Endothelial cell of umbilical vein (primary cell): ENCODE measurements at regions not wholly inside any gene's neighbourhood (a gene's known extent, or its start where the extent isn't known, plus 50 kb on each side); places are given as distances from the start of the nearest gene placed in this dataset.

Source experiments
- BruUV-seq: library from RNA; stranded (reverse); fragments of 400-500 nt; replicated peaks from 2 replicates; lab custom pipeline; 2021; lab: Mats Ljungman, UMichigan
- CTCF ChIA-PET: fragments of 300-600, 350-600 bp; sonication (Branson Sonifier 250); formaldehyde crosslinking; loops from one replicate; lab custom pipeline; 2021; ENCODE audit warnings: antibody characterized with exemption, inconsistent platforms; lab: Charles Lee
- POLR2A ChIA-PET: fragments of 300-600, 350-600 bp; sonication (Branson Sonifier 250); formaldehyde crosslinking; loops from one replicate; lab custom pipeline; 2021; ENCODE audit warnings: antibody characterized with exemption, inconsistent platforms; lab: Charles Lee
- DNase-seq: peaks from one replicate; pipeline ENCODE4 v3.0.0-alpha.2; 2011; ENCODE audit warnings: low read depth, low spot score
- FAIRE-seq: peaks from 2 replicates; lab custom pipeline; 2011; peaks lifted over from hg19 to GRCh38; lab: Jason Lieb, UNC
- H2AFZ ChIP-seq: 2 replicates; pipeline ENCODE4 v1.6.0; 2012; ENCODE audit warnings: low read depth, low read length, control low read depth, inconsistent platforms
- H3K27ac ChIP-seq: 2 replicates; pipeline ENCODE4 v1.5.1; 2011; ENCODE audit warnings: low read depth, mild to moderate bottlenecking, control low read depth, low read length, moderate library complexity; ENCODE audit not compliant: insufficient read depth
- H3K27me3 ChIP-seq, 2 experiments: 2 replicates each; pipeline versions ENCODE4 v1.6.0 to v1.6.1; 2011; ENCODE audit warnings: low read length in 2 of 2, mixed read lengths in 1 of 2; ENCODE audit not compliant: control insufficient read depth in 2 of 2, insufficient read depth in 2 of 2
- H3K36me3 ChIP-seq, 2 experiments: 2 replicates in 1 of 2; 3 replicates in 1 of 2; pipeline ENCODE4 v1.5.1; 2011; ENCODE audit warnings: low read length in 2 of 2, mild to moderate bottlenecking in 1 of 2, moderate library complexity in 1 of 2; ENCODE audit not compliant: control insufficient read depth in 2 of 2, insufficient read depth in 2 of 2; ENCODE audit errors: extremely low read depth in 1 of 2
- H3K4me1 ChIP-seq: 3 replicates; pipeline ENCODE4 v1.5.1; 2011; ENCODE audit warnings: mild to moderate bottlenecking, low read length; ENCODE audit not compliant: control insufficient read depth, insufficient read depth; ENCODE audit errors: extremely low read depth
- H3K4me2 ChIP-seq: 2 replicates; pipeline ENCODE4 v1.6.1; 2011; ENCODE audit warnings: low read length, control low read depth, mixed read lengths; ENCODE audit not compliant: insufficient read depth
- H3K4me3 ChIP-seq, 3 experiments: fragments of 200-600 bp in 1 of 3; sonication (generic), shearing (Covaris generic) in 1 of 3; replicated peaks in 1 of 3; 2 replicates each; pipeline ENCODE4 v1.5.1; 2011 to 2016; ENCODE audit warnings: control low read depth in 3 of 3, low read length in 3 of 3, mild to moderate bottlenecking in 2 of 3, inconsistent platforms in 1 of 3, low read depth in 1 of 3, moderate library complexity in 1 of 3; ENCODE audit not compliant: insufficient read depth in 1 of 3
- H3K79me2 ChIP-seq: 2 replicates; pipeline ENCODE4 v1.6.0; 2012; ENCODE audit warnings: low read length, inconsistent platforms; ENCODE audit not compliant: control insufficient read depth, insufficient read depth
- H3K9ac ChIP-seq: replicated peaks from 2 replicates; pipeline ENCODE3; 2011; ENCODE audit warnings: low read length, control low read depth; ENCODE audit not compliant: insufficient read depth; ENCODE audit errors: extremely low read depth
- H3K9me1 ChIP-seq: replicated peaks from 3 replicates; pipeline ENCODE4 v1.6.0; 2011; ENCODE audit warnings: mild to moderate bottlenecking, low read length; ENCODE audit not compliant: control insufficient read depth, insufficient read depth; ENCODE audit errors: extremely low read depth
- H3K9me3 ChIP-seq: replicated peaks from 2 replicates; pipeline ENCODE4 v1.5.1; 2012; ENCODE audit warnings: low read length, inconsistent platforms; ENCODE audit not compliant: control insufficient read depth, insufficient read depth
- H4K20me1 ChIP-seq: replicated peaks from 2 replicates; pipeline ENCODE3; 2011; ENCODE audit warnings: mild to moderate bottlenecking, low read length; ENCODE audit not compliant: control insufficient read depth, insufficient read depth; ENCODE audit errors: extremely low read depth
- CTCF ChIP-seq, 2 donors: IDR thresholded peaks; 1 replicate in 1 of 2; 2 replicates in 1 of 2; pipeline ENCODE4 v1.5.1; 2011; ENCODE audit warnings: low read length in 2 of 2, mild to moderate bottlenecking in 2 of 2, moderate library complexity in 2 of 2, control low read depth in 1 of 2, inconsistent platforms in 1 of 2, low read depth in 1 of 2; ENCODE audit not compliant: insufficient read depth in 1 of 2; ENCODE audit errors: extremely low read depth in 1 of 2
- EZH2 ChIP-seq: IDR thresholded peaks from 2 replicates; pipeline ENCODE4 v1.6.1; 2012; ENCODE audit warnings: borderline replicate concordance, low read depth, mild to moderate bottlenecking, moderate library complexity, low read length, inconsistent platforms; ENCODE audit not compliant: severe bottlenecking
- FOS ChIP-seq: IDR thresholded peaks from 2 replicates; pipeline ENCODE4 v1.6.1; 2011; ENCODE audit warnings: mild to moderate bottlenecking, low read length, moderate library complexity, borderline replicate concordance; ENCODE audit not compliant: insufficient read depth
- GATA2 ChIP-seq: IDR thresholded peaks from 2 replicates; pipeline ENCODE4 v1.7.0; 2011; ENCODE audit warnings: low read depth, mild to moderate bottlenecking, moderate library complexity, mixed read lengths, low read length; ENCODE audit not compliant: insufficient read length, insufficient read depth
- JUN ChIP-seq: IDR thresholded peaks from 2 replicates; pipeline ENCODE4 v1.6.1; 2011; ENCODE audit warnings: borderline replicate concordance, low read depth; ENCODE audit not compliant: insufficient read length, insufficient read depth
- MYC ChIP-seq: IDR thresholded peaks from one replicate; pipeline ENCODE4 v1.6.1; 2011; ENCODE audit warnings: mild to moderate bottlenecking, low read depth, low read length
- POLR2A ChIP-seq: IDR thresholded peaks from 2 replicates; pipeline ENCODE4 v1.6.1; 2012; ENCODE audit warnings: low read depth, mild to moderate bottlenecking, control low read depth, low read length
- POLR2AphosphoS5 ChIP-seq: IDR thresholded peaks from 2 replicates; pipeline ENCODE4 v1.6.1; 2012; ENCODE audit warnings: low read depth, mild to moderate bottlenecking, control low read depth, low read length, moderate library complexity; ENCODE audit not compliant: insufficient read depth
- dilution Hi-C: fragments of 300-500 bp; cut with MboI; formaldehyde crosslinking; loops from one replicate; pipeline ENCODE4 v1.15.0; 2019; ENCODE audit warnings: low sequenced_read_pairs; ENCODE audit not compliant: extremely low pct_ligation_motif_present
- intact Hi-C: fragments of 100-400 bp; cut with micrococcal nuclease; formaldehyde crosslinking; loops from one replicate; pipeline ENCODE4 v1.10.0; 2022
- TF ChIP-seq, protein P1 (sequence below): IDR thresholded peaks from 2 replicates; pipeline ENCODE4 v1.6.1; 2011; ENCODE audit not compliant: insufficient read depth, insufficient read length

- FAIRE-seq (no peak), DNase-seq (no peak)
- intact Hi-C loops: no loop called here
- ChIA-PET CTCF (no interaction called here), POLR2A (no interaction called here)
- H3K9me3 ChIP-seq: no peaks in the 10 kb centered on the region
- no peak overlapping the region for H2AFZ ChIP-seq
- H3K79me2 ChIP-seq: no peaks in the 10 kb centered on the region
- no peaks in the 10 kb centered on the region for H3K27me3 ChIP-seq
- dilution Hi-C loops: no loop called here
- no peaks in the 10 kb centered on the region for H4K20me1 ChIP-seq
- H3K9me1 ChIP-seq: no peaks in the 10 kb centered on the region
- H3K4me3 ChIP-seq: no peak overlapping the region
- H3K27ac ChIP-seq: no peak overlapping the region
- no peaks in the 10 kb centered on the region for H3K4me1 ChIP-seq
- TF ChIP-seq MYC (no peak), JUN (no peak), POLR2AphosphoS5 (no peak), POLR2A (no peak), GATA2 (no peak), EZH2 (no peak), CTCF (IDR thresholded peaks at IDR 0.05; ENCODE audit: extremely low read depth in 1 of 2, insufficient read depth in 1 of 2, low read depth in 1 of 2, low read length in 2 of 2) (no peak), FOS (no peak)
- TF ChIP-seq, protein P1, sequence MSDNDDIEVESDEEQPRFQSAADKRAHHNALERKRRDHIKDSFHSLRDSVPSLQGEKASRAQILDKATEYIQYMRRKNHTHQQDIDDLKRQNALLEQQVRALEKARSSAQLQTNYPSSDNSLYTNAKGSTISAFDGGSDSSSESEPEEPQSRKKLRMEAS: no peak
- no peaks in the 10 kb centered on the region for H3K36me3 ChIP-seq
- H3K9ac ChIP-seq: no peak overlapping the region
- BruUV-seq: no TSS peak
- H3K4me2 ChIP-seq: no peak overlapping the region
Observed at GRCh38 chr3:175988401-175988800, 1129.3 kb downstream of the NAALADL2 start.
